Kidney capillary endothelial cell (primary cell): ENCODE measurements at regions not wholly inside any gene's neighbourhood (a gene's known extent, or its start where the extent isn't known, plus 50 kb on each side); places are given as distances from the start of the nearest gene placed in this dataset.
A peak's percentile ranks its signal among the peaks of the same experiment; 100 is the strongest.

ENCODE experiments used
- DNase-seq: peaks from one replicate; pipeline ENCODE4 v3.0.0-alpha.2; 2018; ENCODE audit warnings: low spot score

GRCh38 chr2:220646424-220646823 is 925.7 kb downstream of the EPHA4 start:
- DNase-seq = no peak

- no peak for DNase-seq
These were observed 923.5 kb downstream of the EPHA4 start for GRCh38 chr2:220648628-220649027.

- DNase-seq = no peak
These were observed 918.3 kb downstream of the EPHA4 start for GRCh38 chr2:220653776-220654175.

GRCh38 chr2:220654322-220654721 is 917.8 kb downstream of the EPHA4 start:
- DNase-seq = no peak

GRCh38 chr2:220660277-220661145 is 911.6 kb downstream of the EPHA4 start:
- DNase-seq = peak; percentile 0

GRCh38 chr2:220662431-220662830 is 909.7 kb downstream of the EPHA4 start:
- no peak for DNase-seq

GRCh38 chr2:220663065-220663464 is 909.0 kb downstream of the EPHA4 start:
- no peak for DNase-seq

GRCh38 chr2:220664272-220665107 is 907.6 kb downstream of the EPHA4 start:
- no peak for DNase-seq

- no peak for DNase-seq
These were observed 907.0 kb downstream of the EPHA4 start for GRCh38 chr2:220665108-220665471.

- no peak for DNase-seq
These were observed 902.8 kb downstream of the EPHA4 start for GRCh38 chr2:220669324-220669723.

- DNase-seq = no peak
These were observed 901.6 kb downstream of the EPHA4 start for GRCh38 chr2:220670511-220670910.

- DNase-seq = no peak
These were observed 898.8 kb downstream of the EPHA4 start for GRCh38 chr2:220673151-220673874.

- DNase-seq = no peak
These were observed 898.1 kb downstream of the EPHA4 start for GRCh38 chr2:220674033-220674432.

- DNase-seq = no peak
These were observed 895.4 kb downstream of the EPHA4 start for GRCh38 chr2:220676695-220677094.

- no peak for DNase-seq
These were observed 893.2 kb downstream of the EPHA4 start for GRCh38 chr2:220678943-220679342.

GRCh38 chr2:220682616-220683015 is 889.5 kb downstream of the EPHA4 start:
- no peak for DNase-seq

GRCh38 chr2:220684099-220684498 is 888.0 kb downstream of the EPHA4 start:
- no peak for DNase-seq

GRCh38 chr2:220687231-220687843 is 884.8 kb downstream of the EPHA4 start:
- peak; percentile 56 for DNase-seq

- no peak for DNase-seq
These were observed 876.5 kb downstream of the EPHA4 start for GRCh38 chr2:220695397-220696279.

GRCh38 chr2:220696280-220696669 is 875.8 kb downstream of the EPHA4 start:
- DNase-seq = no peak

- DNase-seq = no peak
These were observed 875.1 kb downstream of the EPHA4 start for GRCh38 chr2:220697011-220697410.
